HG02678 (cell line): ENCODE measurements at regions not wholly inside any gene's neighbourhood (a gene's known extent, or its start where the extent isn't known, plus 50 kb on each side); places are given as distances from the start of the nearest gene placed in this dataset.
"Not testable (repeated sequence)": the region's sequence is repeated elsewhere in the genome, so short reads cannot be mapped to it uniquely, and the experiment has no call there.

Experiments used
- ATAC-seq: cut with Tn5 transposase; IDR thresholded peaks from one replicate; pipeline ENCODE4 v1.9.1; 2021; ENCODE audit warnings: mild to moderate bottlenecking, moderate library complexity; ENCODE audit not compliant: unreplicated experiment

DNA sequence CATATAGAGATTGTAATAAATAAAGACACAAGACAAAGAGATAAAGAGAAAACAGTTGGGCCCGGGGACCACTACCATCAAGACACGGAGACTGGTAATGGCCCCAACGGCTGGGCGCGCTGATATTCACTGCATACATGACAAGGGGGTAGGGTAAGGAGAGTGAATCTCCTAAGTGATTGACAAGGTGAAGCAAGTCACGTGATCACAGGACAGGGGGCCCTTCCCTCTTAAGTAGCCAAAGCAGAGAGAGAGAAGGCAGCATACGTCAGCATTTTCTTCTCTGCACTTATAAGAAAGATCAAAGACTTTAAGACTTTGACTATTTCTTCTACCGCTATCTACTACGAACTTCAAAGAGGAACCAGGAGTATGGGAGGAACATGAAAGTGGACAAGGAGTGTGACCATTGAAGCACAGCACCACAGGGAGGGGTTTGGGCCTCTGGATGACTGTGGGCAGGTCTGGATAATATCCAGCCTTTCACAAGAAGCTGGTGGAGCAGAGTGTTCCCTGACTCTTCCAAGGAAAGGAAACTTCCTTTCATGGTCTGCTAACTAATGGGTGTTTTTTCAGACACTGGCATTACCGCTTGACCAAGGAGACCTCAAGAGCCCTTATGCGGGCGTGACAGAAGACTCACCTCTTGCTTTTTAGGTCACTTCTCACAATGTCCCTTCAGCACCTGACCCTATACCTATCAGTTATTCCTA is 75.6 kb downstream of the MRPL39 start:
- not testable (repeated sequence) for ATAC-seq

DNA sequence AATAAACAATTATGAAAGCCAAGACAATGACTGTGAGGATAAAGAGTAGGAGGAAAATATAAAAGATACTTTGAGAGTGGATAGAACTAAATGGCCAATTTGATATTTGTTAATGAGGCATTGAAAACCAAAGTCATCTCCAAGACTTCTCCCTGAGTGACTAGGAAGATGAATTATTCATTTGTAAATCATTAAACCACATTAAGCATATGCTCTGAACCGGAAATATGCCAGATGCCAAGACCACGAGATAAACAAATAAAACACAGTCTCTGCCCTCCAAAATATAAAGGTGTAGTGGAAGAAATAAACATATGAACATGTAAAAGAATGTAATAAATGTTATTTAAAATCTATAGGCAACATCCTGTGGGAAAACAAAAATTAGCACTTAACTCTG is 78.8 kb downstream of the MRPL39 start:
- ATAC-seq, result no peak

DNA sequence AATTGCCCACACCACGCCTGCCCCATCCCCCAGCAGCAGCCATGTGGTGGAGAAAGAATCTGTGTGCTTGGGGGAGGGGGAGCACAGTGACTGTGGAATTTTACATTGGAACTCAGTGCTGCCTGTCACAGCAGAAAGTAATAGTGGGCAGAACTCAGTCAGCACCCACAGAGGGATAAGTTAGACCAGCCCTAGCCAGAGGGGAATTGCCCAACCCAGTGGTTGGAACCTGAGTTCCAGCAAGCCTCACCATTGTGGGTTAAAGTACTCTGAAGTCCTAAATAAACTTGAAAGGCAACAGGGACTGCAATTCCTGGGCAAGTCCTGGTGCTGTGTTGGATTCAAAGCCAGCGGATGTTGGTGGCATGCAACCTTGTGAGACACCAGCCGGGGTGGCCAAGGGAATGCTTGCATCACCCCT is 88.8 kb downstream of the MRPL39 start:
- ATAC-seq, result no peak

DNA sequence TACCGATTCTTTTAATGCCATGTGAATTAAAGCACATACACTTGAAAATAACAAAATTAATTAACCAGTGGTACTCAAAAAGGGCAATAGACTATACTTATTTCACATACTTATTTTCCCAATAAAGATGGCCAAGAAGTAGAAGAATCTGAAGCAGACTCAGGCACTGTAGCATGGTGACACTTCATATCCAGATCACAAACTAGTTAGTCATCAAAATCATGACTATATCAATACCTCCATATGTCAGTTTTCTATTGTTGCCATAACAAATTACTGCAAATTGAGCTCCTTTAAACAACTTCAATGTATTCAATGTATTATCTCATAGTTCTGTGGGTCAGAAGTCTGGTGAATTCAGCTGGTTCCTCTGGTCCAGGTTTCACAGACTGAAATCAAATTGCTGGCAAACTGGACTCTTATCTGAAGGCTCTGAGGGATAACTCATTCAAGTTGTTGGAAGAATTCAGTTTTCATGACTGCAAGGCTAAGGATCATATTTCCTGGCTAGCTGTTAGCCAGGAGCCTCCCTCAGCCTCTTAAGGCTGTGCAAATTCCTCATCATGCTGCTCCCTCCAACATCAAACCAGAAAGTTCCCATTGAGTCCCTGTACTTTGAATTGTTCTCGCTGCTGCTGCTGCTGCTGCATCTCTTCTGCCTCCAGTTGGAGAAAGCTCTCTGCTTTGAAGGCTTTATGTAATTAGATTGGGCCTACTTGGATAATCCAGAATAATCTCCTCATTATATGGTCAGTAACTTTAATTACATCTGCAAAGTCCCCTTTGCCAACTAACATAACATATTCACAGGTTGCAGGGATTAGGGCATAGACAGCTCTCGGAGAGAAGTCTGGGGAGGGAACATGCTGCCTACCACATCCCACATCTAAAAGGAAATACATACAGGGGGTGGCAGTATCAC is 91.5 kb downstream of the MRPL39 start:
- no peak for ATAC-seq

DNA sequence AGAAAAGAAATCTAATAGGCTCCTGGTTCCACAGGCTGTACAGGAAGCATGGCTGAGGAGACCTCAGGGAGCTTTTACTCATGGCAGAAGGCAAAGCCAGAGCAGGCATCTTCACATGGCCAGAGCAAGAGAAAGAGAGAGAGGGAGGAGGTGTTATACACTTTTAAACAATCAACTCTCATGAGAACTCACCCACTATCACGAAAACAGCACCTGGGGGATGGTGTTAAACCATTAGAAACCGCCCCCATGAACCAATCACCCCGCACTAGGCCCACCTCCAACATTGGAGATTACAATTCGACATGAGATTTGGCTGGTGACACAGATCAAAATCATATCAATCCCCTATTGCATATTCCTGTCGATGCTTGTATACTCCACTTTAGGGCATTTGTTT is 93.5 kb downstream of the MRPL39 start:
- no peak for ATAC-seq

DNA sequence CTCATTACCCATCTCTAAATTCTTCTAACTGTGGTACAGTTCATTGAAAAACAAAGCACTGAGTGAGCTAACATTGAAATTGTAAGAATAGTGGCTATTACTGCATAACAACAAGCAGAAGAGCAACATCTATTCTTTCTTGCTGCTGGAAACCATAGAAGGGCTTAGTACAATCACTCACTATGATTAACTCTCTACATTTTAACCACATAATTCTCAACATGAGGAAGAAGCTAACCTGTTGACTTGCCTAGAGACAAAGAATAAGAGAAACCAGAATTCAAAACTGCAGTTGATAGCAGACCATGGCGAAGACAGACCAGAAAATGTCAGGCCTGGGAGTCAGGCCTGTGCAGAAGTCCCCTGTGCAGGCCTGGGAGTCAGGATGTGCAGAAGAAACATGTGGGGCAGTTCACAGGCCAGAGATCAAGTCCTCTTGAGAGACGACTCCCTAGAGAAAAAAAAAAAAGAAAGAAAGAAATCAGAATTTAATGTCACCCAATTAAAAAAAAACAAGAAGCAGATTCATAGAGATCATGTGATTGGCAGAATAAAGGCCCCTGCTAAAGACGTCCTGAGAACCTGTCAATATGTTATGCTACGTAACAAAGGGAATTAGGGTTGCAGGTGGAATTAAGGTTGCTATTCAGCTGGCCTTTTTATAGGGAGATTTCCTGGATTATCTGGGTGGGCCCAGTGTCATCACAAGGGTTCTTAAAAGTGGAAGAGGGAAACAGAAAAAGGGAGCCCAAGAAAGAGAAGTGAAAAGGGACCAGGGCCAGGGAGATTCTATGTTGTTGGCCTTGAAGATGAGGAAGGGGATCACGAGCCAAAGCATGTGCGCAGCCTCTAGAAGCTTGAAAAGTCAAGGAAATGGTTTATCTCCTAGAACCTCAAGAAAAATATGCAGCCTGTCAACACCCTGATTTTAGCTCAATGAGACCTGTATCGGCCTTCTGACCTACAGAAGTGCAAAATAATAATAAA is 94.9 kb downstream of the MRPL39 start:
- no peak for ATAC-seq

DNA sequence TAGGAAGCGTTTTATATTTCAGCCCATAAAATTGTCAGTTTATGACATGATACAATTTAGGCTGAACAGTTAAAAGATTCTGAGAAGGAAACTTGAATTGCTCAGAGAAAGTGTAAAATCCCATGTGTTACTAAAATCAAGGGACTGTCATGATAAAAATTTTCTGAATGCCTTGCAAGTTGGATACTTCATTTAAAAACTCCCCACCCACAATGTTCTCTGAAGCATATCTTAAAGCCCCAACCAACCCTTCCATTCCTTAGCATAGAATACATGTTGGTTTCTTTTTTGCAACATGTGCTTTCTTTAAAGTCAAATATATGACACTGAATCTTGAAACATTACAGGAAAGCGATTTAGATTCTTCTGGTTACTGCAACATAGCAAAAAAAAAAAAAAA is 97.4 kb downstream of the MRPL39 start:
- ATAC-seq, result peak; percentile 61

DNA sequence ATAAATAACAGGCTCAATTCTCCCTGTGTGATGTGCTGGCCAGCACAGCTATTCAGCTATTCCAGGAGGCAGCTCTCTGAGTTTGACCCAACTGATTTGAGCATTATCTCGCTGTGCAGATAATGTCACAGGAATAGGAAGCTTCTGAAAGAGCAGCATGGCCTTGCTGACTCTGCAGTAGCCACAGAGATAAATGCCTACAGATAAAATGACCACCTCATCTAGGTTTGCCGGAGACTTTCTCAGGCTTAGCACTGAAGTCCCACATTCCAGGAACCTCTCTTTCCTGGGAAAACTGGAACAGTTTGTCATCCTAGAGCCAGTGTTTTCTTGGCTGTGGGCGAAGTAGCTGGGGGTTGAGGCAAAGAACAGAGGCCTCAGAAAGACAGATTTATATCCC is 98.9 kb downstream of the MRPL39 start:
- no peak for ATAC-seq

DNA sequence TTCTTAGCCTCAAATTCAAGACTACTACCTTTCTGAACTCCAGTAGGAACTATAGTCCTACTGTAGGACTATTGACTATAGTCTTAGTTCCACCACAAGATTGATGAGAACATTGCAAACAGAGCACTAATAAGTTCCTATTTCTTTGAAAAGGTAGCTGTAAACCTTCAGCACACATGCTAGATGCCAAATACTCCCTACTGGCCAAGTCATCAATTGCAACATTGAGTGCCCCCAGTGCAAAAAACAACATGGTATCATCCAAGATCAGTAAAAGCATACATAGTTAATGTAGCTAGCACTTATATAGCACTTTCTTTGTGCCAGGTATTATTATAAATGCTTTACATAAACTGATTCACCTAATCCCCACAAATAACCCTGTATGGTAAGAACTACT is 99.8 kb downstream of the MRPL39 start:
- ATAC-seq, result peak; percentile 51

DNA sequence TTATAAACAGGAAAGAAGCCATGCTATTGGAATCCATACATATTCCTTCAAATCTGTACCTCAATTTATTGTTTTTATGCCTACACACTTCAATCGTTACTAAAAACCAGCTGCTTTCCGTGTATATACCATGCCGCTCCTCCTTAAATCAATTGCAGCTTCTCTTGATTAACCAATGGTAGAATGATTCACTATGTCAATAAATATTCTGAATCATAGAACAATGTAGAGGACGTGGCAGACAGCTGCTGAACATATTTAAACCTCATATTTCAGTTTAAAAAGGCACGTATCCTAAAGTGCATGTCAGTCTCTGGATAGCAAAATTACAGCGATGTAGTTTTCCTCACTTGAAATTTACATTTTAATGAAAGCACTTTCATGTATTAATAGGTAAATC is 100.4 kb downstream of the MRPL39 start:
- ATAC-seq, result no peak

DNA sequence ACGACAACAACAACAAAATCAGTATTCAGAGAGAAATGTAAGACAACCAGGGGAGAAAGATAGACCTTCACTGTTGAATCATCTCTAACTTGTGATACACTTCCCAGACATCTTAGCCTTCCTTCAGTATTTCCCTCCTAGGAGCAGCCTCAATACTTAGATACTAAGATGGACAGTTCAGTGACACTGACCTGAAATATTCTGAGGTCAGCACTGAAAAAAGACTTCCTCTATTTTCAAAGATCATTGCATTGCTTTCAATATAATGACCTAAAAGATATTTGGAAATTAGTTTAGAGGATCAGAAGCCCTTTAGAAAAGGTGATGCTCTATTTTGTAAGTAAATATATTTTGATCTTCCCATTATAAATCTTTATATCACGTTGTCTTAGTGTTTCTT is 101.0 kb downstream of the MRPL39 start:
- ATAC-seq, result no peak

DNA sequence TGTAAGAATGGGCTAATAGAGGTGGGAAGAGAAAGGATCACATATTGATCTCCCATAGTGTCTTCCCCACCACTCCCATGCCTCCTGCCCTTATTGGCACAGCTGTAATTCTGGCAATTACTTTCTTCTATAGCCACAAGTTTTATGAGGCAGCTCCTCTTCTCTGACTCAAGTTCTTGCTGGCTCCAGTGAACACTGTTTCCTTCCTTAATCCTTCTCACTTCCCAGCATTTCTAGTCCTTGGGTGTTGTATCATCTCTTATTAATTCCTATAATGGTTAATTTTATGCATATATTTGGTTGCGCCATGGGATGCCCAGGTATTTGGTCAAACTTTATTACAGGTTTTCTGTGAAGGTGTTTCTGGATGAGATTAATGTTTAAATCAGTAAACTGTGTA is 103.3 kb downstream of the MRPL39 start:
- no peak for ATAC-seq

DNA sequence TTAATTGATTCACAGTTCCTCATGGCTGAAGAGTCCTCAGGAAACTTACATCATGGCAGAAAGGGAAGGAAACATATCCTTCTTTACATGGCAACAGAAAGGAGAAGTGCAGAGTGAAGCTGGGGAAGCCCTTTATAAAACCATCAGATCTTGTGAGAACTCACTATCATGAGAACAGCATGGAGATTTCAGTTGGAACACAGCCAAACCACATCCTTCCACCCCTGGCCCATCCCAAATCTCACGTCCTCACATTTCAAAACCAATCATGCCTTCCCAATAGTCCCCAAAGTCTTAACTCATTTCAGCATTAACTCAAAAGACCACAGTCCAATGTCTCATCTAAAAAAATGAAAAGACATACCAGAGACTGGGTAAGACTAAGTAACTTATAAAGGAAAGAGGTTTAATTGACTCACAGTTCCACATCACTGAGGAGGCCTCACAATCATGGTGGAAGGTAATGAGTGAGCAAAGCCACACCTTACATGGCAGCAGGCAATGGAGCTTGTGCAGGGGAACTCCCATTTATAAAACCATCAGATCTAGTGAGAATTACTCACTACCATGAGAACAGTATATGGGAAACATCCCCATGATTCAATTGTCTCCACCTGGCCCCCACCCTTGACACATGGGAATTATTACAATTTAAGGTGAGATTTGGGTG is 105.2 kb downstream of the MRPL39 start:
- ATAC-seq, result peak; percentile 63

DNA sequence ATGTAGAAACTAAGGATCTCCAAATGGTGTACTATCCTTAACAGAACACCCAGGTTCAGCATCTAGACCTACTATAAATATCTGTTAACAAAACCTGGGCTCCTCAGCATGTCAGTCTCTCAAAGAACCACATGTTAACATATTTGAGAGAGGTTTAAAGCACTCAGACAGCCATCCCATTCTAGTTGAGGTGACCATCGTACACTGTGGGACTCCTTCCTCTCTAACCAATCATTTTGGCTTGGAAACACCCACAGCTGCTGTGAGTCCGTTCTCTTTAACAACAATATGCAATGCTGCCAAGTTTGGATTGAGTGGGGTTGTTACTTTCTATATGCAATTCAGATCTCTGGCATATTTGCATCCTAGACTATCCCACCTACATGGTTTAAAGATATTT is 105.8 kb downstream of the MRPL39 start:
- ATAC-seq, result peak; percentile 26

DNA sequence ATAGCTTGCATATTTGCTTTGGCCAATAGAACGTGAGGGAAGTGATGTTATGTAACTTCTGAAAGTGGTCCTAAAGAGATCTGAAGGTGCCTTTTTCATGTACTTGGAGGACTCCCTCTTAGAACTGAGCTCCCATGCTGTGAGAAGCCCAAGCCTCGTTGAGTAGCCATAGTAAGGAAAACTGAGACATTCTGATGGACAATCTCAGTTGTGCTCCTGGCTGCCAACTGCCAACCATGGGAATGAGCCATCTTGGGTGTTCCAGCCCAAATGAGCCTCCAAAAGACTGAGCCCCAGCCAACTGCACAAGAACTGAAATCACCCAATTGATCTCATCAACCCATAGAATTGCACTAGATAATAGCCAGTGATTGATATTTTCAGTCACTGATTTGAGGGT is 106.7 kb downstream of the MRPL39 start:
- no peak for ATAC-seq

DNA sequence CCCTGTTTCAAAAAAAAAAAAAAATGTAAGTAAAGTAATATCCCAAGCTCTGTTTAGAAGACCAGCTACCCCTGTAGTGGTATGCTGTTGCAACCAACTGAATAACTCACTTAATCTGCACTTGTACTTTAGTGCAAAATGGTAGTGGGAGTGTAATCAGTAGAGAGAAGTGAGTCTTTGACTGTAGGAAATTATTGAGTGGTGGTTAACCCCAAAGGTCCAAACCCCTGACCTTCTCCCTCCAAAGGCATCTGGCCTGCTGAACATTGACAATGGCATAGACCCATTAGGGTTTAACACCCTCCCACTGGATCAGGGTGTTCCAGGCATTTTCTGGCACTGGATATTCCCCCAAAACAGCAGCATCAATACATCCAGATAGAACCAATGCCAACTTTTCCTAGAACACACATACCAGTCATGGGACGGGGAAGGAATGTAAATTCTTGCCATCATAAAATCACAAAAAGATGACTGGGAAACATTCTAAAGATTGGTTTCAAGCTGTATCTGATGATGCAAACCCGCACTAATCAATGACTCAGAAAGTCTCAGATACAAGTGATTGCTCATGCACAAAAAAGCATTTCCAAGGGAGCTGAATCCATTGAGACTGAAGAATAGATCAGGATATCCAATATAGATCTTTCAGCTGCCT is 110.3 kb downstream of the MRPL39 start:
- ATAC-seq, result no peak

DNA sequence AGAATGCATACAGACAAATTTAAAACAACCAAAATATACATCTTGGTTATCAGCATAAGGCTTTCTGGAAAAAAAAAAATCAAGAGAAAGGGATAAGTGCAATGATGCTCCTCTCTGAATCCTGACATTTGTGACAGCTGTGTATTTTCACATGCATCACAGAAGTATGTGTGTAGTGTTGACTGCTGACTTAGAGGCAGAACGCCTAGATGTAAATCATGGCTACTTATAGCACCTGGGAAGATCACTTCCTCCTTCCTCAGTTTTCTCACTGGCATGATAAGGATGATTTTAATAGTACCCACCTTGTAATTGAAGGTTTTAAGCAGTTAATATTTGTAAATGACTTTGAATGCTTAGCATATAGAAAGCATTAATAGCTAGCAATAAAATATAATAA is 112.5 kb downstream of the MRPL39 start:
- ATAC-seq, result peak; percentile 38

DNA sequence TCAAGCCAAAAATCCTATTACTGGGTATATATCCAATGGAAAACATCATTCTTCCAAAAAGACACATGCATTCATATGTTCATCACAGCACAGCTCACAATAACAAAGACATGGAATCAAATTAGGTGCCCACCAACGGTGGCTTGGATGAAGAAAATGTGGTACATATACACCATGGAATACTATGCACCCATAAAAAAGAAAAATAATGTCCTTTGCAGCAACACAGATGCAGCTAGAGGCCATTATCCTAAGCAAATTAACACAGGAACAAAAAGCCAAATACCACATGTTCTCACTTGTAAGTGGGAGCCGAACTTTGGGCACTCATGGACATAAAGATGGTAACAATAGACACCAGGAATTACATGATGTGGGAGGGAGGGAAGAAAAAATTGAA is 113.6 kb downstream of the MRPL39 start:
- no peak for ATAC-seq

DNA sequence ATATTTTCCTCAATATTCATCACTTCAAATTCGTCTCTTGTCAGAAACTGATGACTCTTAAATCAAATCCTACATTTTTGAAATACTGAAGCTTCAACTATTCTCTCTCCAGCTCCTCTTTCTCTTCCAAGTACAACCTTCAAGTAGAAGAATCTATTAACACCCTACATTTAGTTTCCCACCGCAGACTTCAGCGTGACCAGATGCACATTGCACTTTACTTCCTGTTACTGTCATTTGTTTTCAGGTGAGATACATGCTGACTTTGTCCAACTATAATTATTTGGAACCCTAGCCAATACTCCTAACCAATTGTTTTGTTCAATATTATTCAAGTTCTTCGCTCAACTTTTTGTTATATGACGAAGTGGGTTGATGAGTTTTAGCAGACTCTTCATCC is 116.0 kb downstream of the MRPL39 start:
- no peak for ATAC-seq

DNA sequence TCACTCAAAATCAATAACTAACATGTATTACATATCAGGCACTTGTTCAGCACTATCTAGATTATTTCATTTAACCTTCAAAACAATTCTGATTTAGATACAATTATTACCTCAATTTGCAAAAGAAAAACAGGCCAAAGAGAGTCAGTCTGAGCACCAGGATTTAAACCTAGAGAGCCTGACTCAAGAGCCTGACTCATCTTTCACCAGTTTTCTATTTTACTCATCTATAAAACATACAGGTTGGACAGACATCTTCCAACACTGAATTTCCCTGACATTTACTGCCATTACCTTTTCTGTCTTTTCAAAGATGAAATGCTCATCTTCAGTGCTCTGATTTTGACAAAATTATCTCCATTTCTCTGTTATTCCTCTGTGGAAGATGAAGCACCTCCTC is 116.5 kb downstream of the MRPL39 start:
- no peak for ATAC-seq
